Panc1 (cell line): ENCODE measurements at regions not wholly inside any gene's neighbourhood (a gene's known extent, or its start where the extent isn't known, plus 50 kb on each side); places are given as distances from the start of the nearest gene placed in this dataset.

Experiments used
- POLR2AphosphoS5 ChIP-seq: IDR thresholded peaks from 2 replicates; pipeline ENCODE4 v1.6.1; 2012; ENCODE audit warnings: mild to moderate bottlenecking, low read depth, low read length, moderate library complexity
- TCF7L2 ChIP-seq: IDR thresholded peaks from 2 replicates; pipeline ENCODE4 v1.6.1; 2011; ENCODE audit warnings: mild to moderate bottlenecking, low read depth, low read length, inconsistent platforms
- TF ChIP-seq, protein P1 (sequence below): fragments of 450-650 bp; IDR thresholded peaks from 2 replicates; pipeline ENCODE4 v1.5.1; 2017; ENCODE audit warnings: mild to moderate bottlenecking

DNA sequence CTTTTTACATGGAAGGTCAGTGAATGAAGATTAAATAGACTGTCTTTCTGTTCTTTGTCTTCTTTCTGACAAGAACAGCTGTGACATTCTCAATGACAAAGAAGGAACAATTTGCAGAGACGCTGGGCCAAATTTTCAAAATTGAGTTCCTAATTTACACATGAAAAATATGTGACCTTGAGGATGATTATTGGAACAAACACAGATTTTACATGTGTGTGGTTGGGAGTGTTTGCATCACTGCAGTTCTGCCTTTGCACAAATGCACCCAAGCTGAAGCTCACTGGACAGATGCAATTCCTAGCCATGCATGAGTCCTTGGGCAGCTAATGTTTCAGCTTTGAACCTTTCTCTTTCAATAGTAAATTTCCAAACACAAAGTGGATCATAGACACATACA is 350.8 kb downstream of the QKI start:
- no peak for TF ChIP-seq TCF7L2
- TF ChIP-seq, protein P1, sequence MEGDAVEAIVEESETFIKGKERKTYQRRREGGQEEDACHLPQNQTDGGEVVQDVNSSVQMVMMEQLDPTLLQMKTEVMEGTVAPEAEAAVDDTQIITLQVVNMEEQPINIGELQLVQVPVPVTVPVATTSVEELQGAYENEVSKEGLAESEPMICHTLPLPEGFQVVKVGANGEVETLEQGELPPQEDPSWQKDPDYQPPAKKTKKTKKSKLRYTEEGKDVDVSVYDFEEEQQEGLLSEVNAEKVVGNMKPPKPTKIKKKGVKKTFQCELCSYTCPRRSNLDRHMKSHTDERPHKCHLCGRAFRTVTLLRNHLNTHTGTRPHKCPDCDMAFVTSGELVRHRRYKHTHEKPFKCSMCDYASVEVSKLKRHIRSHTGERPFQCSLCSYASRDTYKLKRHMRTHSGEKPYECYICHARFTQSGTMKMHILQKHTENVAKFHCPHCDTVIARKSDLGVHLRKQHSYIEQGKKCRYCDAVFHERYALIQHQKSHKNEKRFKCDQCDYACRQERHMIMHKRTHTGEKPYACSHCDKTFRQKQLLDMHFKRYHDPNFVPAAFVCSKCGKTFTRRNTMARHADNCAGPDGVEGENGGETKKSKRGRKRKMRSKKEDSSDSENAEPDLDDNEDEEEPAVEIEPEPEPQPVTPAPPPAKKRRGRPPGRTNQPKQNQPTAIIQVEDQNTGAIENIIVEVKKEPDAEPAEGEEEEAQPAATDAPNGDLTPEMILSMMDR, result no peak
- no peak for TF ChIP-seq POLR2AphosphoS5
